ENCODE measurements at regions not wholly inside any gene's neighbourhood (a gene's known extent, or its start where the extent isn't known, plus 50 kb on each side); places are given as distances from the start of the nearest gene placed in this dataset.
A peak's percentile ranks its signal among the peaks of the same experiment; 100 is the strongest.

DNA sequence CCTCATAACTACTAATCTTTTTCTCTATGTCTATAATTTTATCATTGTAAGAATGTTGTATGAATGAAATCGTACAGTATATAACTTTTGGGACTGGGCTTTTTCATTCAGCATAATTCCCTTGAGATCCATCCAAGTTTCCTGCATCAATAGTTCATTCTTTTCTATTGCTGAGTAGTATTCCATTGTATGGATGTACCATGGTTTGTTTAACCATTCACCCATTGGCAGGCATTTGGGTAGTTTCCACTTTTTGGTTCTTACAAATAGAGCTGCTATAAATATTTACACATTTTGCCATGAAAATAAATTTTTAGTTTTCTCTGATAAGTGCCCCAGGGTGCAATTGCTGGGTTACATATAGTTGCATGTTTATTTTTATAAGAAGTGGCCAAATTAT is 659.8 kb downstream of the RAPGEF2 start:
- intact Hi-C loops (cut with micrococcal nuclease): no loop called here

DNA sequence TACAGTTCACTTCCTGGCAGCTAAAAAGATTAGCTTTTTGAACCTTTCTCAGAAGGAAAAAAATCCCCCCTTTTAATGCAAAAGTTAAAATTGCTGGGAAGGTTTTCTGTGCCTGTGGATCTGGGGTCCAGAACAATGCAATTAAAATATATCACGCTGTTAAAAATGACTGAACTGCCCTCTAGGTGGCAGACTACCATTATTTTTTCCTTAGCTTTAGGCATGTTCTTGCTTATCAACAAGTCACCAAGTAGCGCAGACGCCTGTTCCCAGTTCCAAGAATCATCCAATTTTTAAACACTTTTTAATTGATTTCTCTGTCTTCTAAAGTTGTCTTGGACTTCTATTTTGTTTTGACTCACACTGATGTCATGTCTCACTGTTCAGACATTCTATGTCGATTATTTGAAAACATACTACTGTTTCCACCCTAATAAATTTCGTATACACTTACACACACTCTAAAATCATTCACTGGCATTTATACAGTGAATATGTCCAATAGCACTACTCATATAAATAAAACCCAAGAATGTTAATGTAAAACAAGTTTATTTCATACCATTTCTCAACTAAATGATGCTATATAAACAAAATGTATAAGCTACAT is 661.6 kb downstream of the RAPGEF2 start:
- Histone ChIP-seq H3K36me3 (replicated peaks in 1 of 2; ENCODE audit: control extremely low read depth in 1 of 2, control insufficient read depth in 1 of 2, extremely low read depth in 1 of 2, insufficient read depth in 2 of 2, low read length in 1 of 2) (no peaks in the 10 kb centered on the region), H3K9me3 (ENCODE audit: control extremely low read depth in 1 of 3, control insufficient read depth in 2 of 3, insufficient read depth in 1 of 3, low read length in 2 of 3) (no peaks in the 10 kb centered on the region), H3K27me3 (replicated peaks in 1 of 4; ENCODE audit: control extremely low read depth in 1 of 4, control insufficient read depth in 3 of 4, insufficient read depth in 4 of 4, low read length in 3 of 4) (no peaks in the 10 kb centered on the region), H4K20me1 (ENCODE audit: control insufficient read depth, insufficient read depth, low read length, poor library complexity, severe bottlenecking) (no peaks in the 10 kb centered on the region), H3K27ac (ENCODE audit: low read length in 2 of 2) (no peak overlapping the region), H3K4me2 (replicated peaks; ENCODE audit: low read depth, low read length, poor library complexity, severe bottlenecking) (no peak overlapping the region), H3K79me2 (ENCODE audit: control insufficient read depth, insufficient read depth, low read length) (no peaks in the 10 kb centered on the region), H3K9ac (ENCODE audit: low read length) (no peak overlapping the region), H2AFZ (ENCODE audit: insufficient read depth, low read depth, low read length, poor library complexity, severe bottlenecking) (no peak overlapping the region), H3K4me3 (ENCODE audit: control extremely low read depth in 1 of 5, extremely low read depth in 1 of 5, insufficient read depth in 1 of 5, low read depth in 2 of 5, low read length in 4 of 5) (no peak overlapping the region), H3K4me1 (ENCODE audit: control insufficient read depth in 2 of 2, insufficient read depth in 2 of 2, low read length in 2 of 2) (no peaks in the 10 kb centered on the region)
- ChIA-PET CTCF (no interaction called here), POLR2A (no interaction called here)
- intact Hi-C loops (cut with micrococcal nuclease): no loop called here
- no peaks in the 10 kb centered on the region for H3K4me1 Mint-ChIP-seq
- no peak for TF ChIP-seq EZH2 (IDR thresholded peaks at IDR 0.05; ENCODE audit: borderline replicate concordance, insufficient read depth, low read depth, low read length, poor library complexity, severe bottlenecking)
- TF ChIP-seq, protein P1, sequence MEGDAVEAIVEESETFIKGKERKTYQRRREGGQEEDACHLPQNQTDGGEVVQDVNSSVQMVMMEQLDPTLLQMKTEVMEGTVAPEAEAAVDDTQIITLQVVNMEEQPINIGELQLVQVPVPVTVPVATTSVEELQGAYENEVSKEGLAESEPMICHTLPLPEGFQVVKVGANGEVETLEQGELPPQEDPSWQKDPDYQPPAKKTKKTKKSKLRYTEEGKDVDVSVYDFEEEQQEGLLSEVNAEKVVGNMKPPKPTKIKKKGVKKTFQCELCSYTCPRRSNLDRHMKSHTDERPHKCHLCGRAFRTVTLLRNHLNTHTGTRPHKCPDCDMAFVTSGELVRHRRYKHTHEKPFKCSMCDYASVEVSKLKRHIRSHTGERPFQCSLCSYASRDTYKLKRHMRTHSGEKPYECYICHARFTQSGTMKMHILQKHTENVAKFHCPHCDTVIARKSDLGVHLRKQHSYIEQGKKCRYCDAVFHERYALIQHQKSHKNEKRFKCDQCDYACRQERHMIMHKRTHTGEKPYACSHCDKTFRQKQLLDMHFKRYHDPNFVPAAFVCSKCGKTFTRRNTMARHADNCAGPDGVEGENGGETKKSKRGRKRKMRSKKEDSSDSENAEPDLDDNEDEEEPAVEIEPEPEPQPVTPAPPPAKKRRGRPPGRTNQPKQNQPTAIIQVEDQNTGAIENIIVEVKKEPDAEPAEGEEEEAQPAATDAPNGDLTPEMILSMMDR (IDR thresholded peaks at IDR 0.05): peak; percentile 50
- WGBS (ENCODE audit: insufficient coverage): 39% methylated on average over 2 of the region's 5 CpGs
- H3K9me3 Mint-ChIP-seq (ENCODE audit: insufficient read depth): no peaks in the 10 kb centered on the region
- ATAC-seq (ENCODE audit: low read depth) (no peak), DNase-seq (no peak)
- no peak overlapping the region for H3K4me3 Mint-ChIP-seq
- no peak overlapping the region for H3K27ac Mint-ChIP-seq
- no peaks in the 10 kb centered on the region for H3K27me3 Mint-ChIP-seq

More for the DNA sequence above, 659.8 kb downstream of the RAPGEF2 start:
- H3K4me1 Mint-ChIP-seq: no peaks in the 10 kb centered on the region
- no peak overlapping the region for H3K4me3 Mint-ChIP-seq
- no peak for TF ChIP-seq EZH2 (IDR thresholded peaks at IDR 0.05; ENCODE audit: borderline replicate concordance, insufficient read depth, low read depth, low read length, poor library complexity, severe bottlenecking)
- TF ChIP-seq, protein P1 (IDR thresholded peaks at IDR 0.05): no peak
- Histone ChIP-seq H3K4me3 (ENCODE audit: control extremely low read depth in 1 of 5, extremely low read depth in 1 of 5, insufficient read depth in 1 of 5, low read depth in 2 of 5, low read length in 4 of 5) (no peak overlapping the region), H3K36me3 (replicated peaks in 1 of 2; ENCODE audit: control extremely low read depth in 1 of 2, control insufficient read depth in 1 of 2, extremely low read depth in 1 of 2, insufficient read depth in 2 of 2, low read length in 1 of 2) (no peaks in the 10 kb centered on the region), H3K9me3 (ENCODE audit: control extremely low read depth in 1 of 3, control insufficient read depth in 2 of 3, insufficient read depth in 1 of 3, low read length in 2 of 3) (no peaks in the 10 kb centered on the region), H3K4me1 (ENCODE audit: control insufficient read depth in 2 of 2, insufficient read depth in 2 of 2, low read length in 2 of 2) (no peaks in the 10 kb centered on the region), H3K4me2 (replicated peaks; ENCODE audit: low read depth, low read length, poor library complexity, severe bottlenecking) (no peak overlapping the region), H3K79me2 (ENCODE audit: control insufficient read depth, insufficient read depth, low read length) (no peaks in the 10 kb centered on the region), H3K27me3 (replicated peaks in 1 of 4; ENCODE audit: control extremely low read depth in 1 of 4, control insufficient read depth in 3 of 4, insufficient read depth in 4 of 4, low read length in 3 of 4) (no peaks in the 10 kb centered on the region), H3K27ac (ENCODE audit: low read length in 2 of 2) (no peak overlapping the region), H4K20me1 (ENCODE audit: control insufficient read depth, insufficient read depth, low read length, poor library complexity, severe bottlenecking) (no peaks in the 10 kb centered on the region), H2AFZ (ENCODE audit: insufficient read depth, low read depth, low read length, poor library complexity, severe bottlenecking) (no peak overlapping the region), H3K9ac (ENCODE audit: low read length) (no peak overlapping the region)
- no peaks in the 10 kb centered on the region for H3K9me3 Mint-ChIP-seq (ENCODE audit: insufficient read depth)
- CTCF ChIA-PET: no interaction called here
- H3K27ac Mint-ChIP-seq: no peak overlapping the region
- POLR2A ChIA-PET: interaction anchor here (0.6 kb wide), 1 partner anchor 9 kb away, joined by 3 read pairs; no protein-coding TSS in a partner anchor
- no peak for ATAC-seq (ENCODE audit: low read depth)
- no peak for DNase-seq
- no peaks in the 10 kb centered on the region for H3K27me3 Mint-ChIP-seq
- WGBS (ENCODE audit: insufficient coverage): no CpG with 5 or more reads among the region's 1 CpG

Data from B cell (primary cell).